ENCODE measurements at regions not wholly inside any gene's neighbourhood (a gene's known extent, or its start where the extent isn't known, plus 50 kb on each side); places are given as distances from the start of the nearest gene placed in this dataset.

GRCh38 chr6:168384045-168385036 lies 56.6 kb upstream of the SMOC2 start:
- 60% methylated on average over 29 of the region's 31 CpGs for WGBS (ENCODE audit: low lambda C conversion rate)
- H3K4me3 ChIP-seq (replicated peaks in 1 of 3; ENCODE audit: insufficient read depth in 1 of 3, low read depth in 2 of 3, low read length in 3 of 3), result no peak overlapping the region
- DNase-seq (ENCODE audit: low spot score) (no peak), ATAC-seq (no peak), FAIRE-seq (no peak)
- H3K27me3 ChIP-seq (ENCODE audit: control insufficient read depth in 1 of 2, insufficient read depth in 2 of 2, low read length in 2 of 2), result peaks cover 8 to 10% of the 10 kb centered on the region in 2 experiments; a peak in 4 of 5 replicates
- intact Hi-C loops (cut with micrococcal nuclease; ENCODE audit: unreplicated experiment) (no loop called here), in situ Hi-C loops (cut with HindIII; ENCODE audit: extremely low pct_ligation_motif_present, low pct_unique_long_range_greater_than_20kb) (no loop called here)
- TF ChIP-seq SIN3B (IDR thresholded peaks at IDR 0.05; ENCODE audit: low read length), result no peak
- no peak overlapping the region for H2AFZ ChIP-seq (ENCODE audit: low read length)
- CTCF ChIA-PET (ENCODE audit: low intra/inter-chr PET ratio, low total read pairs), result no interaction called here
- BruUV-seq (replicated peaks), result no TSS peak
- no peak overlapping the region for H3K4me2 ChIP-seq (ENCODE audit: low read depth, low read length)
- no peaks in the 10 kb centered on the region for H3K79me2 ChIP-seq (ENCODE audit: insufficient read depth, low read length)
- H3K9me3 ChIP-seq (ENCODE audit: low read length), result peaks cover 27% of the 10 kb centered on the region
- H3K27ac ChIP-seq (ENCODE audit: extremely low read length, insufficient read depth, low read length), result no peak overlapping the region
- H3K4me1 ChIP-seq (ENCODE audit: insufficient read depth, low read length), result peaks cover 11% of the 10 kb centered on the region
- no peak overlapping the region for H3K9ac ChIP-seq (ENCODE audit: insufficient read depth, low read depth, low read length)
- POLR2A ChIA-PET, result no interaction called here
- H3K36me3 ChIP-seq (replicated peaks in 1 of 2; ENCODE audit: control insufficient read depth in 1 of 2, insufficient read depth in 2 of 2, low read length in 2 of 2), result no peaks in the 10 kb centered on the region
- no peaks in the 10 kb centered on the region; the same call in 1 of the 2 replicates for H4K20me1 ChIP-seq (ENCODE audit: insufficient read depth, low read length)

GRCh38 chr6:168385037-168385759 lies 55.8 kb upstream of the SMOC2 start:
- Histone ChIP-seq H3K4me3 (replicated peaks in 1 of 3; ENCODE audit: insufficient read depth in 1 of 3, low read depth in 2 of 3, low read length in 3 of 3) (no peak overlapping the region), H3K4me2 (ENCODE audit: low read depth, low read length) (no peak overlapping the region), H2AFZ (ENCODE audit: low read length) (no peak overlapping the region), H3K9ac (ENCODE audit: insufficient read depth, low read depth, low read length) (no peak overlapping the region), H3K27me3 (ENCODE audit: control insufficient read depth in 1 of 2, insufficient read depth in 2 of 2, low read length in 2 of 2) (peaks cover 9 to 18% of the 10 kb centered on the region in 2 experiments; a peak in 4 of 5 replicates), H3K36me3 (replicated peaks in 1 of 2; ENCODE audit: control insufficient read depth in 1 of 2, insufficient read depth in 2 of 2, low read length in 2 of 2) (no peaks in the 10 kb centered on the region), H4K20me1 (ENCODE audit: insufficient read depth, low read length) (no peaks in the 10 kb centered on the region; the same call in 1 of the 2 replicates), H3K4me1 (ENCODE audit: insufficient read depth, low read length) (peaks cover 11% of the 10 kb centered on the region), H3K9me3 (ENCODE audit: low read length) (peaks cover 18% of the 10 kb centered on the region), H3K27ac (ENCODE audit: extremely low read length, insufficient read depth, low read length) (no peak overlapping the region), H3K79me2 (ENCODE audit: insufficient read depth, low read length) (no peaks in the 10 kb centered on the region)
- FAIRE-seq (no peak), DNase-seq (ENCODE audit: low spot score) (no peak), ATAC-seq (no peak)
- no peak for TF ChIP-seq ZNF296 (CRISPR knock-in tag; conservative IDR thresholded peaks at IDR 0.05)
- no peak for TF ChIP-seq ZNF12 (CRISPR knock-in tag; IDR thresholded peaks at IDR 0.05)
- TF ChIP-seq PRMT3 (CRISPR knock-in tag; IDR thresholded peaks at IDR 0.05; ENCODE audit: borderline replicate concordance, low read depth), result no peak
- no peak for TF ChIP-seq RFX3 (CRISPR knock-in tag; IDR thresholded peaks at IDR 0.05)
- intact Hi-C loops (cut with micrococcal nuclease; ENCODE audit: unreplicated experiment), result no loop called here
- in situ Hi-C loops (cut with HindIII; ENCODE audit: extremely low pct_ligation_motif_present, low pct_unique_long_range_greater_than_20kb), result no loop called here
- 29% methylated on average over 18 of the region's 18 CpGs for WGBS (ENCODE audit: low lambda C conversion rate)
- POLR2A ChIA-PET, result no interaction called here
- CTCF ChIA-PET (ENCODE audit: low intra/inter-chr PET ratio, low total read pairs), result no interaction called here
- no TSS peak for BruUV-seq (replicated peaks)

Measured in HepG2 (cell line).